Astrocyte of the cerebellum (primary cell): ENCODE measurements at regions not wholly inside any gene's neighbourhood (a gene's known extent, or its start where the extent isn't known, plus 50 kb on each side); places are given as distances from the start of the nearest gene placed in this dataset.

ENCODE experiments used
- DNase-seq: peaks from one replicate; pipeline ENCODE4 v3.0.0-alpha.2; 2011; ENCODE audit warnings: low read depth
- H3K4me3 ChIP-seq: 2 replicates; pipeline ENCODE4 v1.5.1; 2011; ENCODE audit warnings: mild to moderate bottlenecking, low read depth, low read length, moderate library complexity
- in situ Hi-C: cut with HindIII; loops from 2 replicates; pipeline ENCODE4 v1.10.0; 2017; ENCODE audit warnings: low sequenced_read_pairs
- TF ChIP-seq, protein P1 (sequence below): IDR thresholded peaks from 2 replicates; pipeline ENCODE4 v1.5.1; 2012; ENCODE audit warnings: low read length, low read depth, moderate library complexity, mild to moderate bottlenecking; ENCODE audit errors: missing control alignments

GRCh38 chr2:217555081-217555876 is 447.5 kb downstream of the TNS1 start:
- no peak for DNase-seq
- no peak overlapping the region for H3K4me3 ChIP-seq
- TF ChIP-seq, protein P1, sequence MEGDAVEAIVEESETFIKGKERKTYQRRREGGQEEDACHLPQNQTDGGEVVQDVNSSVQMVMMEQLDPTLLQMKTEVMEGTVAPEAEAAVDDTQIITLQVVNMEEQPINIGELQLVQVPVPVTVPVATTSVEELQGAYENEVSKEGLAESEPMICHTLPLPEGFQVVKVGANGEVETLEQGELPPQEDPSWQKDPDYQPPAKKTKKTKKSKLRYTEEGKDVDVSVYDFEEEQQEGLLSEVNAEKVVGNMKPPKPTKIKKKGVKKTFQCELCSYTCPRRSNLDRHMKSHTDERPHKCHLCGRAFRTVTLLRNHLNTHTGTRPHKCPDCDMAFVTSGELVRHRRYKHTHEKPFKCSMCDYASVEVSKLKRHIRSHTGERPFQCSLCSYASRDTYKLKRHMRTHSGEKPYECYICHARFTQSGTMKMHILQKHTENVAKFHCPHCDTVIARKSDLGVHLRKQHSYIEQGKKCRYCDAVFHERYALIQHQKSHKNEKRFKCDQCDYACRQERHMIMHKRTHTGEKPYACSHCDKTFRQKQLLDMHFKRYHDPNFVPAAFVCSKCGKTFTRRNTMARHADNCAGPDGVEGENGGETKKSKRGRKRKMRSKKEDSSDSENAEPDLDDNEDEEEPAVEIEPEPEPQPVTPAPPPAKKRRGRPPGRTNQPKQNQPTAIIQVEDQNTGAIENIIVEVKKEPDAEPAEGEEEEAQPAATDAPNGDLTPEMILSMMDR, result no peak
- in situ Hi-C loops, result no loop called here

DNA sequence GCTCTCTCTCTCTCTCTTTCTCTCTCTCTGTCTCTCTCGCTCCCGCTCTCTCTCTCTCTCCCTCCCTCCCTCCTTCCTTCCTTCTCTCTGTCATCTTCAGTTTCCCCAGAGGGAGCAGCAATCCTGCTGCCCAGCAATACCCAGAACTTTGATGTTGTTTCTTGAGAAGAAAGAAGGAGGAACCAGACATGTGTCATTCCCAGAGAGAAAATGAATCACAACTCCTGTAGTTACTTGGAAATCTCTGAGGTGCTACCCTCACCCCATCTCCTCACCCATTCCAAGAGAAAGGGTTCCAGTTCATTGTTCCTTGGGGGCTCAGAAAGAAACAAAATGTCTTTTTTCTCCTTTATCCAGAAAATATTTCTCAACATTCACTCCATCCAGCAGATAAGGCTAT is 449.1 kb downstream of the TNS1 start:
- DNase-seq, result no peak
- no peak overlapping the region for H3K4me3 ChIP-seq
- in situ Hi-C loops, result no loop called here
- TF ChIP-seq, protein P1, result no peak

DNA sequence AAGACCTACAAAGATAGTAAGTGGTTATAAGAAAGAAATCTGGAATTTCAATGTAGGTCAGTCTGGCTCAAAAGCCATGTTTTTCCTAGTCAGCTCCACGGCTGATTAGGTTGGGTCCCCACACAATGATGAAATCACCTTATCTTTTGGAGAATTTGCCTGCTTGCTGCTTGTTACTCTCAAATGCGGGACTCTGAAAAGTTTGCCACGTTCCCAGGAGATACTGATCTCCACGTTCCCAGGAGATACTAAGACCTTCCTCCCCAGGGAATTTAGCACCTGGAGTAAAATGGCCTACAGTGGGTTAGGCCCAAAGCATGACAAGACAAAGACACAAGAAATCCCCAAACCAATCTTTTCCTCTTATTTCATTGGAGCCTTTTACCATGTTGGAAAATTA is 449.6 kb downstream of the TNS1 start:
- TF ChIP-seq, protein P1, result no peak
- DNase-seq, result no peak
- no peak overlapping the region for H3K4me3 ChIP-seq
- in situ Hi-C loops, result no loop called here

DNA sequence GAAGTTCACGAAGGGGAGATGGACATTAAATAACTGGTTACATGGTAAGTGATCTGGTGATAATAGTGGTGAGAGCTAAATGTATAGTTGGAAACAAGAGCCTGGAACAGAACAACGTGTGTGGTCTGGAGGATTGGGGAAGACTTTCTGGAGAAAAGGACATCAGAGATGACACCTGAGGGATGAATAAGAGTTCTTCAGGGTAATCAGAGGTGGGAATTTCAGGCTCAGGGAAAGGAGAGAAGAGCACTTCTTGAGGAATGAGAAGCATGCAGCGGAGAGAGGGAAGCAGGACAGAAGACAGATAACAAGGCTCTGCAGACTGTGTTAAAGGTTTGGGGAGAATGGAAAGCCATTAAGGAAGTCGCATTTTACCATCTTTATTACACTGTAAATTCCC is 450.7 kb downstream of the TNS1 start:
- H3K4me3 ChIP-seq, result no peak overlapping the region
- TF ChIP-seq, protein P1, result no peak
- in situ Hi-C loops, result no loop called here
- no peak for DNase-seq

GRCh38 chr2:217551252-217551899 is 451.4 kb downstream of the TNS1 start:
- in situ Hi-C loops, result no loop called here
- DNase-seq, result no peak
- TF ChIP-seq, protein P1, result no peak
- H3K4me3 ChIP-seq, result no peak overlapping the region

DNA sequence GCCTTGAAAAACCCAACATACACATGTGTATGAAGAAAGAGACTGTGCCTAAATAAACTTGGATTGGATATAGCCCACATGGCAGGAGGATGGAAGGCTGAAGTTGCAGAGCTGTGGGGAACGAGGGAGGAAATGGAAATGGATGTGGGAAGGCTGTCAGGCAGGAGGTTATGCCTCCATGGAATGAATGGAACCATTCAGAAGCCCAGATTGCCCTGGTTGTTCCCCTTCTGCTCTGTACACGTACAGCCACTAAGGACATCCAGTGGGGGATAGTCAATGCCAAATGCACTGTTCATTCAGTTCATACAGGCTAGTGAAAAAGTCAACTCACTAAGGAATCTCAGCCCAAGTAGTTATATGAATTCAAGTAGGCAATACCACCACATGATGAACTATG is 463.7 kb downstream of the TNS1 start:
- no peak for DNase-seq
- TF ChIP-seq, protein P1, result no peak
- in situ Hi-C loops, result no loop called here
- no peak overlapping the region for H3K4me3 ChIP-seq
